Adipocyte (in vitro differentiated cells): ENCODE measurements at regions not wholly inside any gene's neighbourhood (a gene's known extent, or its start where the extent isn't known, plus 50 kb on each side); places are given as distances from the start of the nearest gene placed in this dataset.
A peak's percentile ranks its signal among the peaks of the same experiment; 100 is the strongest.
"Not testable (repeated sequence)": the region's sequence is repeated elsewhere in the genome, so short reads cannot be mapped to it uniquely, and the experiment has no call there.

Source experiments
- DNase-seq: peaks from one replicate; pipeline ENCODE4 v3.0.0-alpha.2; 2015; ENCODE audit warnings: low read depth
- H3K27me3 ChIP-seq: replicated peaks from 2 replicates; pipeline ENCODE4 v1.7.0; 2013; ENCODE audit warnings: mild to moderate bottlenecking, low read length, moderate library complexity; ENCODE audit not compliant: control insufficient read depth, insufficient read depth
- H3K36me3 ChIP-seq: 2 replicates; pipeline ENCODE4 v1.7.0; 2013; ENCODE audit warnings: low read length, mild to moderate bottlenecking, moderate library complexity; ENCODE audit not compliant: control insufficient read depth, insufficient read depth, severe bottlenecking
- H3K4me1 ChIP-seq: 2 replicates; pipeline ENCODE4 v1.7.0; 2013; ENCODE audit warnings: mild to moderate bottlenecking, low read length, moderate library complexity; ENCODE audit not compliant: control insufficient read depth, insufficient read depth
- H3K4me3 ChIP-seq: 2 replicates; pipeline ENCODE4 v1.7.0; 2013; ENCODE audit warnings: mild to moderate bottlenecking, low read length, moderate library complexity
- H3K9ac ChIP-seq: 2 replicates; pipeline ENCODE4 v1.7.0; 2013; ENCODE audit warnings: mild to moderate bottlenecking, low read length, moderate library complexity
- H3K9me3 ChIP-seq: 2 replicates; pipeline ENCODE4 v1.7.0; 2013; ENCODE audit warnings: mild to moderate bottlenecking, low read length, moderate library complexity; ENCODE audit not compliant: control insufficient read depth

DNA sequence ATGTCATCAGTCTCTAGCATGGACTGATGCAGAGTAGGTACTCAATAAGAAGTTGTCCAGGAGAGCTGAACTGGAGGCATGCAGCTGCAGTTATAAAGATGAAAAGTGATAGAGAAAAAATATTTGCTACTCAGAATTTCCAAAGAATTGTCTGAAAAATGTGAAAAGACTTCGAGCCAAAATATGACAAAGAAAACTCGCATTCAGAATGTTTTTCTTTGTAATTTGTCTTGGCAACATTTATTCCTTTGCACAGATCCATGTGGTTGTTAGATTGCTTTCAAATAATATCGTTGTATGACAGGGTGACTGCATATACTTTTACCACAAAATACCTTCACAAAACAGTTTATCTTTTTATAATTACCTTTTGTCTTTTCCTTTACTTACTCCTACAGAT is 128.0 kb upstream of the SLC4A4 start:
- peak; percentile 76 for DNase-seq
- H3K4me1 ChIP-seq, result peaks cover 36% of the 10 kb centered on the region

DNA sequence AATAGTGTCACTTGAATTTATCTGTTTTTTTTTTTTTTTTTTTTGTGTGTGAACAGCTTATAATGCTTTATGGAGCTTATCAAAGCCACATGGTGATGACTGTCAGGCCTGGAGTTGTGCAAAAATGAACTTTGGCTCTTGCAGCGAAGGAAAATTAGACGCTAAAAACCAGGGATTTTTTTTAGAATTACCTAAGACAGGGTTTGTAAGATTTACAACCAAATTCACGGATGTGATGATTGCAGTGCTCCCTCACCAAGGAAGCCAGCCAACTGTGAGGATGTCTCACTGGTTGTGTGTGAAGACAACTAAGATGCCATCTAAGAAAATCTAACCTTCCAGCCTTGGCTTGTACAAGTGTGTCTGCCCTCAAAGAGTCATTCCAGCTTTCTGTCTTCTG is 127.1 kb upstream of the SLC4A4 start:
- peaks cover 5% of the 10 kb centered on the region for H3K9me3 ChIP-seq
- peaks cover 36% of the 10 kb centered on the region for H3K4me1 ChIP-seq
- H3K27me3 ChIP-seq, result peaks cover 4% of the 10 kb centered on the region
- no peak overlapping the region for H3K4me3 ChIP-seq
- H3K36me3 ChIP-seq, result no peaks in the 10 kb centered on the region
- peak; percentile 34 for DNase-seq
- H3K9ac ChIP-seq, result no peak overlapping the region

More for the DNA sequence above, 128.0 kb upstream of the SLC4A4 start:
- Histone ChIP-seq H3K9ac (no peak overlapping the region), H3K9me3 (peaks cover 5% of the 10 kb centered on the region), H3K27me3 (peaks cover 4% of the 10 kb centered on the region), H3K4me3 (no peak overlapping the region), H3K36me3 (no peaks in the 10 kb centered on the region)

GRCh38 chr4:71212216-71212615 is 126.6 kb upstream of the SLC4A4 start:
- Histone ChIP-seq H3K36me3 (no peaks in the 10 kb centered on the region), H3K9me3 (peaks cover 5% of the 10 kb centered on the region), H3K9ac (no peak overlapping the region), H3K4me1 (peaks cover 36% of the 10 kb centered on the region), H3K4me3 (no peak overlapping the region), H3K27me3 (peaks cover 4% of the 10 kb centered on the region)
- DNase-seq, result peak; percentile 59

DNA sequence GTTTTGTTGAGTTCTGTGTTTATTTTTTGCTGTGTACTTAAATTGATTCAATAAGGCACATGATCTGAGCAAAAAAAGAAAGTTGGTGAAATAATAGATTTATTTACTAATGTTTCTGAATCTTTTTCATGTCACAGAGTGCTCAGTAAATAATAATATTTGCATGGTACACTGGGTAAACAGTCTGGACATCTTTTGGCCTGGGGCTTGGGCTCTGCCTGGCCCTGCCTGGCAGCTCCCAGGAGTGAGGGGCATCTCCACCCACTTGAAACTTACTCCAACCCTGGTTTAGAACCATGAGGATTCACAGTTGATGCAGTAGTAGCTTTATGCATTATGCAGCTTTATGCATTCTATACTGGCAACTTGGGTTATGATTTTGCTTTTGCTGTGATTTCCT is 124.2 kb upstream of the SLC4A4 start:
- H3K9ac ChIP-seq, result no peak overlapping the region
- peaks cover 5% of the 10 kb centered on the region for H3K9me3 ChIP-seq
- H3K4me3 ChIP-seq, result no peak overlapping the region
- H3K27me3 ChIP-seq, result peaks cover 4% of the 10 kb centered on the region
- no peak for DNase-seq
- H3K36me3 ChIP-seq, result no peaks in the 10 kb centered on the region
- H3K4me1 ChIP-seq, result peaks cover 31% of the 10 kb centered on the region

- peaks cover 4% of the 10 kb centered on the region for H3K27me3 ChIP-seq
- DNase-seq, result no peak
- no peaks in the 10 kb centered on the region for H3K36me3 ChIP-seq
- no peak overlapping the region for H3K4me3 ChIP-seq
- peaks cover 5% of the 10 kb centered on the region for H3K9me3 ChIP-seq
- peaks cover 15% of the 10 kb centered on the region for H3K4me1 ChIP-seq
- H3K9ac ChIP-seq, result no peak overlapping the region
Observed at GRCh38 chr4:71216316-71216959, 122.4 kb upstream of the SLC4A4 start.

- Histone ChIP-seq H3K4me3 (no peak overlapping the region), H3K9me3 (peaks cover 5% of the 10 kb centered on the region), H3K36me3 (no peaks in the 10 kb centered on the region), H3K9ac (no peak overlapping the region), H3K27me3 (peaks cover 4% of the 10 kb centered on the region), H3K4me1 (peaks cover 6% of the 10 kb centered on the region)
- DNase-seq, result peak; percentile 50
Observed at GRCh38 chr4:71217688-71218087, 121.1 kb upstream of the SLC4A4 start.

- not testable (repeated sequence) for H3K27me3 ChIP-seq, H3K9me3 ChIP-seq, H3K36me3 ChIP-seq, H3K4me1 ChIP-seq, H3K4me3 ChIP-seq, H3K9ac ChIP-seq, DNase-seq
Observed at GRCh38 chr4:71220848-71221247, 118.0 kb upstream of the SLC4A4 start.

- H3K36me3 ChIP-seq, result no peaks in the 10 kb centered on the region
- no peaks in the 10 kb centered on the region for H3K9me3 ChIP-seq
- no peaks in the 10 kb centered on the region for H3K27me3 ChIP-seq
- H3K4me3 ChIP-seq, result no peak overlapping the region
- no peak overlapping the region for H3K9ac ChIP-seq
- peaks cover 6% of the 10 kb centered on the region for H3K4me1 ChIP-seq
- DNase-seq, result no peak
Observed at GRCh38 chr4:71221510-71222466, 117.0 kb upstream of the SLC4A4 start.

DNA sequence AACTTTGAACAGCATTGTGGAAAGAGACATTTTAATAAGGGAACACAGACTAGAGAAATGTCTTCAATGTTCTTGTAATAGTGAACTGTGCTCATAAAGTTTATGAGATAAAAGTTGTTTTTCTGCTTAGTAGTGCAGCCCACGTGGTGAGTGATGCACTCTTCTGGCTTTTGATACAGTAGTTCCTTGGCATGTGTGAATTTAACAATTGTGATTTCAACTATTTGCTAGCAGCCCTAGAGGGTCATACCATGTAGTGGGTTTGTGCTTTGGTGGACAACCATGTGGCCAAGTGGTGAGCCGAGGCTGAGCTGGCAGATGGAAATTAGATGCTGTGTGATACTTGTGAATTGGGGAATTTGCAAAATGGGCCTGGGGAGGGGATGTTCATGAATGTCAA is 116.2 kb upstream of the SLC4A4 start:
- DNase-seq, result no peak
- no peaks in the 10 kb centered on the region for H3K27me3 ChIP-seq

GRCh38 chr4:71229477-71230270 is 109.1 kb upstream of the SLC4A4 start:
- peaks cover 2% of the 10 kb centered on the region for H3K27me3 ChIP-seq
- peak; percentile 85 for DNase-seq
- no peak overlapping the region for H3K9ac ChIP-seq
- H3K9me3 ChIP-seq, result no peaks in the 10 kb centered on the region
- H3K4me3 ChIP-seq, result no peak overlapping the region
- peaks cover 29% of the 10 kb centered on the region for H3K4me1 ChIP-seq
- H3K36me3 ChIP-seq, result no peaks in the 10 kb centered on the region

More for the DNA sequence above, 116.2 kb upstream of the SLC4A4 start:
- no peaks in the 10 kb centered on the region for H3K36me3 ChIP-seq
- H3K4me3 ChIP-seq, result no peak overlapping the region
- no peaks in the 10 kb centered on the region for H3K9me3 ChIP-seq
- peaks cover 4% of the 10 kb centered on the region for H3K4me1 ChIP-seq
- no peak overlapping the region for H3K9ac ChIP-seq
